ENCODE measurements at regions not wholly inside any gene's neighbourhood (a gene's known extent, or its start where the extent isn't known, plus 50 kb on each side); places are given as distances from the start of the nearest gene placed in this dataset.
A peak's percentile ranks its signal among the peaks of the same experiment; 100 is the strongest.

DNA sequence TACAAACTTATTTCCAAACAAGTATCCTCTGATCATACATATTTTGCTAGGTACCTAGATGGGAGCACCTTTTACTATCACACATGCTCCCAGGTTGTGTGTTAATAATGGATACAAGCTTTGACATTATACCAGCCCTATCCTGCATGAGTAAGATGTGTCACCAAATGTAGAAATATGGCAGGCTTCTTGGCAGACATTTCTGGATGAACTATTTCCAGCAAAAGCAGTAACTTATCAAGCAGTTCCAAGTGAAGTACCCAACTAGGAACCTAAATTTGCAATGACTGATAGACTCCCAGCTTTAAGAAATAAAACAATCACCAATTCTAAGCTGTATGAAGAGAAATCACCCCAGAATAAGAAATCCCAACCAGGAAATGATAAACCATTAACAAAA is 103.7 kb upstream of the TMEM72 start:
- H3K4me3 ChIP-seq (replicated peaks; ENCODE audit: low read depth, low read length): no peak overlapping the region
- TF ChIP-seq, protein P1, sequence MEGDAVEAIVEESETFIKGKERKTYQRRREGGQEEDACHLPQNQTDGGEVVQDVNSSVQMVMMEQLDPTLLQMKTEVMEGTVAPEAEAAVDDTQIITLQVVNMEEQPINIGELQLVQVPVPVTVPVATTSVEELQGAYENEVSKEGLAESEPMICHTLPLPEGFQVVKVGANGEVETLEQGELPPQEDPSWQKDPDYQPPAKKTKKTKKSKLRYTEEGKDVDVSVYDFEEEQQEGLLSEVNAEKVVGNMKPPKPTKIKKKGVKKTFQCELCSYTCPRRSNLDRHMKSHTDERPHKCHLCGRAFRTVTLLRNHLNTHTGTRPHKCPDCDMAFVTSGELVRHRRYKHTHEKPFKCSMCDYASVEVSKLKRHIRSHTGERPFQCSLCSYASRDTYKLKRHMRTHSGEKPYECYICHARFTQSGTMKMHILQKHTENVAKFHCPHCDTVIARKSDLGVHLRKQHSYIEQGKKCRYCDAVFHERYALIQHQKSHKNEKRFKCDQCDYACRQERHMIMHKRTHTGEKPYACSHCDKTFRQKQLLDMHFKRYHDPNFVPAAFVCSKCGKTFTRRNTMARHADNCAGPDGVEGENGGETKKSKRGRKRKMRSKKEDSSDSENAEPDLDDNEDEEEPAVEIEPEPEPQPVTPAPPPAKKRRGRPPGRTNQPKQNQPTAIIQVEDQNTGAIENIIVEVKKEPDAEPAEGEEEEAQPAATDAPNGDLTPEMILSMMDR (IDR thresholded peaks at IDR 0.05; ENCODE audit: low read depth, low read length, missing control alignments): no peak
- DNase-seq (ENCODE audit: extremely low read depth, low read depth): no peak

DNA sequence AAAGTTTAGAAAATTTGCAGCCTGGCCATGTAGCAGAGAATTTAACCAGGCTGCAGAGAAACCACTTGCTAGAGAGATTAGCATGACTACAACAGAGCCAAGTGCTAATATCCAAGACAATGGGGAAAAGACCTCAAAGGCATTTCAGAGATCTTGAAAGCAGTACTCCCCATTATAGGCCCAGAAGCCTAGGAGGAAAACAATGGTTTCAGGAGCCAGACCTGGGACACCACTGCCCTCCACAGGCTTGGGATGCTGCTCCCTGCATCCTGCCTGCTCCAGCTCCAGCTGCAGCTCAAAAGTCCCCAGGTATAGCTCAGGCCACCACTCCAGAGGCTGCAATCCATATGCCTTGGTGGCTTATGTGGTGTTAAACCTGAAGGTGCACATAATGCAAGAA is 101.5 kb upstream of the TMEM72 start:
- TF ChIP-seq, protein P1 (IDR thresholded peaks at IDR 0.05; ENCODE audit: low read depth, low read length, missing control alignments): peak; percentile 13
- no peak for DNase-seq (ENCODE audit: extremely low read depth, low read depth)
- no peak overlapping the region for H3K4me3 ChIP-seq (replicated peaks; ENCODE audit: low read depth, low read length)

DNA sequence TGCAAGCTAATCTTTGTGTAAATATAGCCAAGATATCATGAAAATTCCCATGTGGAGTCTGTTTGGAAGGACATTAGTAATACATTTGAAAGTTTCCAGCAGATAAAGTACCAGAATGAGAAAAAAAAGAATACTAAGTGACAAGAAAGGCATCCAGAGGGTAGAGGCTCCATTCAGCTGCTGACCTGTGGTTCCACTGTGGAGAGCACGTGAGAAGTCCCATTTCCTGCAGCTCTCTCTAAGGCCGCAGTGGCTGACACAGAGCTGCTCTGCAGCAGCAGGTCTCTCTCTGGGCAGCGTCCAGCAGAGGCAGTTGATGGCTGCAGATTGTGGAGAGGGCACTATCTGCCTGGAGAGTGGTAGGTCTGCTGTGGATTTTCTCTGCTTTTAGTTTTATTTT is 100.1 kb upstream of the TMEM72 start:
- no peak for DNase-seq (ENCODE audit: extremely low read depth, low read depth)
- no peak overlapping the region for H3K4me3 ChIP-seq (replicated peaks; ENCODE audit: low read depth, low read length)
- TF ChIP-seq, protein P1 (IDR thresholded peaks at IDR 0.05; ENCODE audit: low read depth, low read length, missing control alignments): no peak

DNA sequence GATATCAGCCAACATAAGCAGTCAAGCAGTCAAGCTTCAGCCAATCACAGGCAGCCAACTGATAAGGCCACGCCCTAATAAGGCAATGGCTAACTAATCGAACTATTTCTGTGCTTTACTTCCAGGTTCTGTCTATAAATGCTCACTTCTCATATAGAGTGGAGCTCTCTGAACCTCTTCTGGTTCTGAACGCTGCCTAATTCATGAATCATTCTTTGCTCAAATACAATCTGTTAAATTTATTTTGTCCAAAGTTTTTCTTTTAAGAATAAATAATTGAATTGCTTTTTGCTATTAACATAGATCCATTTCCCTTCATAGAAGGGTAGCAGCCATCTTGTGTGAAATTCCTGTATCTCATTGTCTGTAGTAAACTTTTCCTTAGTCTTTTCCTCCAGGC is 97.9 kb upstream of the TMEM72 start:
- DNase-seq (ENCODE audit: extremely low read depth, low read depth): no peak
- no peak overlapping the region for H3K4me3 ChIP-seq (replicated peaks; ENCODE audit: low read depth, low read length)
- TF ChIP-seq, protein P1 (IDR thresholded peaks at IDR 0.05; ENCODE audit: low read depth, low read length, missing control alignments): no peak

DNA sequence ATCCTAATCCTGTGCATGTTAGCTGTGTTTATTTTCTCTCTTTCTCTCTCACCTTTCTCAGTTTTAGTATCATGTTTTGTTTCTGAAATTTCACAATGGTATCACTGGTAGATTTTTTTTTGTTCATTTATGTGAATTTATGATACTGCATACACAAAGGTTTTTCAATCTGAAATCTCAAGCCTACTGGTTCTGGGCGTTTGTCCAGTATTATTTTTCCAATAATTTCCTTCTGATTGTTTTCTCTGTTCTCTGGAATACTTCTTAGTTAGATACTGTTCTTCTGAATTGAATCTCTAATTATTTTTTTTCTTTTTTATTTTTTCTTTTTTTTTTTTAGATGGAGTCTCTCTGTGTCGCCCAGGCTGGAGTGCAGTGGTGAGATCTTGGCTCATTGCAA is 96.2 kb upstream of the TMEM72 start:
- TF ChIP-seq, protein P1 (IDR thresholded peaks at IDR 0.05; ENCODE audit: low read depth, low read length, missing control alignments): no peak
- H3K4me3 ChIP-seq (replicated peaks; ENCODE audit: low read depth, low read length): no peak overlapping the region
- DNase-seq (ENCODE audit: extremely low read depth, low read depth): no peak

DNA sequence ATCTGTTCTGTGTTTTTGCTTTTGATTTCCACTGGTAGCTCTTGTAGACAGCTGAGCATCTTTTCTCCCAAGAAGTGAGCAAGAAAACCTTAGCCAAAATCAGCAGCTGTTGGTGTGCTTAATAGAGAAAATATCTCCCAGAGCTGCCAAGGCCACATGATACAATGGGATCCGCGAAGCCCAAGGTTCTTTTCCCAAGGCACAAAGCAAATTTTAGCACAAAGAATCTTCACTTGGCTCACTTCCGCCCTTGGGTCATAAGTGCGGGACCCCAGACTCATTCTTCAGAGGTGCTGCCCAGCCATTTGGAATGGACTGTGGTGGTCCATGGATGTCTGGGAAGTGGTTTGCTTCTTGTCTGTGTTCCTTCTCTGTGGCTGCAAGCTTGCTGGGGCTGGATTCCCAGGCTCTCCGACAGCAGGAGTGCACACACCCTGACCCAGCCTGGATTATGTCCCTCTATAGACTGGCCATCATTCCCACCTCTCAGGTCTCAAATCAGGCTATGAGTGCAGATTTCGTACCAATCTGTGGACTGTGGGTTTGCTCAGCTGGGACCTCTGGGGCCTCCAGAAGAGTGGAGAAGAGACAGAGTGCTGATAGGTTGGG is 93.0 kb upstream of the TMEM72 start:
- no peak for DNase-seq (ENCODE audit: extremely low read depth, low read depth)
- TF ChIP-seq, protein P1 (IDR thresholded peaks at IDR 0.05; ENCODE audit: low read depth, low read length, missing control alignments): no peak
- H3K4me3 ChIP-seq (replicated peaks; ENCODE audit: low read depth, low read length): no peak overlapping the region

DNA sequence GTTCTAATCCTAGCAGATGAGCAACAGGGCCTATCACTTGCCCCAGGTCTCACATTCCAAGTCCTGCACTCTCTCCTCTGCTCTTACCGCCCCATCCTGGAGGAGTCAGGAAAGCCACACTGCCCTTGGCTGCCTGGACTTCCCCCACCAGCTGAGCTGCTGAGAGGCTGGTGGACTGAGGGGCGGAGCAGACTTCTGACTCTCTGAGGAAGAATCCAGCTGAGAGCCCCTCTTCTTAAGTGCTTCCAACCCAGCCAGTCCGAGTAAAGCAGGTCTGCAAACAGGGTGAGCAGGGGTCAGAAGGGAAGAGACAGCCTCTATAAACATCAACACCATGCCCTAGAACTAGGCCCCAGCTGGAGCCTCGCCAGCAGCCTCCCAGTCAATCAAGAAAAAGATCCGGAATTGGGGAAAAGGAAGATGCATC is 92.4 kb upstream of the TMEM72 start:
- TF ChIP-seq, protein P1 (IDR thresholded peaks at IDR 0.05; ENCODE audit: low read depth, low read length, missing control alignments): no peak
- H3K4me3 ChIP-seq (replicated peaks; ENCODE audit: low read depth, low read length): no peak overlapping the region
- no peak for DNase-seq (ENCODE audit: extremely low read depth, low read depth)
